PC-3 (cell line): ENCODE measurements at regions not wholly inside any gene's neighbourhood (a gene's known extent, or its start where the extent isn't known, plus 50 kb on each side); places are given as distances from the start of the nearest gene placed in this dataset.

Source experiments
- EZH2 ChIP-seq: fragments of 300-600 bp; sonication (generic); IDR thresholded peaks from one replicate; pipeline ENCODE4 v1.6.1; 2017; ENCODE audit warnings: antibody characterized with exemption, mild to moderate bottlenecking, low read length; ENCODE audit not compliant: unreplicated experiment
- EZH2phosphoT487 ChIP-seq: fragments of 300-600 bp; sonication (generic); IDR thresholded peaks from 2 replicates; pipeline ENCODE4 v1.6.1; 2018; ENCODE audit warnings: mild to moderate bottlenecking, antibody characterized with exemption, low read length, borderline replicate concordance
- TF ChIP-seq, protein P1 (sequence below): fragments of 300-600 bp; sonication (generic); conservative IDR thresholded peaks from 2 replicates; pipeline ENCODE4 v1.5.1; 2017; ENCODE audit warnings: antibody characterized with exemption, low read depth, mild to moderate bottlenecking, low read length

- TF ChIP-seq EZH2 = no peak
- TF ChIP-seq, protein P1, sequence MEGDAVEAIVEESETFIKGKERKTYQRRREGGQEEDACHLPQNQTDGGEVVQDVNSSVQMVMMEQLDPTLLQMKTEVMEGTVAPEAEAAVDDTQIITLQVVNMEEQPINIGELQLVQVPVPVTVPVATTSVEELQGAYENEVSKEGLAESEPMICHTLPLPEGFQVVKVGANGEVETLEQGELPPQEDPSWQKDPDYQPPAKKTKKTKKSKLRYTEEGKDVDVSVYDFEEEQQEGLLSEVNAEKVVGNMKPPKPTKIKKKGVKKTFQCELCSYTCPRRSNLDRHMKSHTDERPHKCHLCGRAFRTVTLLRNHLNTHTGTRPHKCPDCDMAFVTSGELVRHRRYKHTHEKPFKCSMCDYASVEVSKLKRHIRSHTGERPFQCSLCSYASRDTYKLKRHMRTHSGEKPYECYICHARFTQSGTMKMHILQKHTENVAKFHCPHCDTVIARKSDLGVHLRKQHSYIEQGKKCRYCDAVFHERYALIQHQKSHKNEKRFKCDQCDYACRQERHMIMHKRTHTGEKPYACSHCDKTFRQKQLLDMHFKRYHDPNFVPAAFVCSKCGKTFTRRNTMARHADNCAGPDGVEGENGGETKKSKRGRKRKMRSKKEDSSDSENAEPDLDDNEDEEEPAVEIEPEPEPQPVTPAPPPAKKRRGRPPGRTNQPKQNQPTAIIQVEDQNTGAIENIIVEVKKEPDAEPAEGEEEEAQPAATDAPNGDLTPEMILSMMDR = no peak
- no peak for TF ChIP-seq EZH2phosphoT487
These were observed 101.2 kb upstream of the ENPP6 start for GRCh38 chr4:184318852-184319251.
